CD14-positive monocyte (primary cell): ENCODE measurements at regions not wholly inside any gene's neighbourhood (a gene's known extent, or its start where the extent isn't known, plus 50 kb on each side); places are given as distances from the start of the nearest gene placed in this dataset.

Experiments
- DNase-seq, 3 donors: peaks; one replicate each; pipeline ENCODE4 v3.0.0-alpha.2; 2011 to 2022
- H2AFZ ChIP-seq: 2 replicates; pipeline ENCODE4 v1.6.0; 2012; ENCODE audit warnings: mild to moderate bottlenecking, low read depth, low read length, inconsistent platforms; ENCODE audit not compliant: insufficient read depth, poor library complexity, severe bottlenecking
- H3K27ac ChIP-seq, 2 donors: 1 replicate in 1 of 2; 2 replicates in 1 of 2; pipeline ENCODE4 v1.5.1; 2012 to 2013; ENCODE audit warnings: low read length in 2 of 2, control low read depth in 1 of 2, inconsistent platforms in 1 of 2, low read depth in 1 of 2, mild to moderate bottlenecking in 1 of 2
- H3K27me3 ChIP-seq, 2 donors: one replicate each; pipeline versions ENCODE4 v1.6.0 to v1.6.1; 2011 to 2013; ENCODE audit warnings: low read length in 2 of 2; ENCODE audit not compliant: control insufficient read depth in 2 of 2, insufficient read depth in 2 of 2
- H3K36me3 ChIP-seq, 2 donors: replicated peaks in 1 of 2; 1 replicate in 1 of 2; 2 replicates in 1 of 2; pipeline versions ENCODE4 v1.5.1 to v1.6.1; 2012 to 2013; ENCODE audit warnings: low read length in 2 of 2, control low read depth in 1 of 2, inconsistent platforms in 1 of 2, mild to moderate bottlenecking in 1 of 2; ENCODE audit not compliant: insufficient read depth in 2 of 2, control insufficient read depth in 1 of 2
- H3K4me1 ChIP-seq, 2 donors: 1 replicate in 1 of 2; 2 replicates in 1 of 2; pipeline versions ENCODE4 v1.5.1 to v1.6.1; 2012 to 2013; ENCODE audit warnings: low read length in 2 of 2, control low read depth in 1 of 2, inconsistent platforms in 1 of 2, mild to moderate bottlenecking in 1 of 2, moderate library complexity in 1 of 2; ENCODE audit not compliant: insufficient read depth in 2 of 2, control insufficient read depth in 1 of 2
- H3K4me2 ChIP-seq: replicated peaks from 2 replicates; pipeline ENCODE3; 2012; ENCODE audit warnings: low read length, moderate library complexity, mild to moderate bottlenecking; ENCODE audit not compliant: poor library complexity, severe bottlenecking; ENCODE audit errors: extremely low read depth
- H3K4me3 ChIP-seq, 3 experiments: fragments of 200-600 bp in 1 of 3; sonication (generic) in 1 of 3; replicated peaks in 1 of 3; 1 replicate in 2 of 3; 2 replicates in 1 of 3; pipeline ENCODE4 v1.5.1; 2011 to 2013; ENCODE audit warnings: low read length in 3 of 3, mild to moderate bottlenecking in 3 of 3, control low read depth in 2 of 3, low read depth in 2 of 3, inconsistent platforms in 1 of 3, moderate library complexity in 1 of 3
- H3K79me2 ChIP-seq: 2 replicates; pipeline ENCODE4 v1.6.0; 2012; ENCODE audit warnings: mild to moderate bottlenecking, control low read depth, inconsistent platforms, low read length, moderate library complexity; ENCODE audit not compliant: insufficient read depth
- H3K9ac ChIP-seq: 2 replicates; pipeline ENCODE4 v1.6.0; 2017; ENCODE audit warnings: low read length, mild to moderate bottlenecking; ENCODE audit not compliant: insufficient read depth, poor library complexity, severe bottlenecking
- H3K9me3 ChIP-seq, 2 donors: replicated peaks in 1 of 2; 1 replicate in 1 of 2; 2 replicates in 1 of 2; pipeline versions ENCODE4 v1.5.1 to v1.6.1; 2012 to 2013; ENCODE audit warnings: low read length in 2 of 2, control low read depth in 1 of 2; ENCODE audit not compliant: control insufficient read depth in 1 of 2, insufficient read depth in 1 of 2
- H4K20me1 ChIP-seq: 2 replicates; pipeline ENCODE4 v1.6.0; 2012; ENCODE audit warnings: mild to moderate bottlenecking, low read length, control low read depth, moderate library complexity; ENCODE audit not compliant: insufficient read depth
- H3K27ac Mint-ChIP-seq, 7 donors: one replicate each; pipeline ENCODE4 v1.8.0; 2020; ENCODE audit warnings: mild to moderate bottlenecking in 7 of 7, mixed read lengths in 7 of 7, moderate library complexity in 6 of 7, inconsistent platforms in 2 of 7
- H3K27me3 Mint-ChIP-seq, 3 donors: one replicate each; pipeline ENCODE4 v1.8.0; 2021 to 2022; ENCODE audit warnings: low read depth in 3 of 3, mild to moderate bottlenecking in 3 of 3, mixed read lengths in 3 of 3, moderate library complexity in 3 of 3, inconsistent platforms in 1 of 3
- H3K36me3 Mint-ChIP-seq, 2 donors: one replicate each; pipeline ENCODE4 v1.8.0; 2020; ENCODE audit warnings: mixed read lengths in 2 of 2, inconsistent platforms in 1 of 2, mild to moderate bottlenecking in 1 of 2
- H3K4me1 Mint-ChIP-seq: one replicate; pipeline ENCODE4 v1.8.0; 2020; ENCODE audit warnings: mild to moderate bottlenecking, mixed read lengths
- H3K4me3 Mint-ChIP-seq, 2 donors: one replicate each; pipeline ENCODE4 v1.8.0; 2020; ENCODE audit warnings: mild to moderate bottlenecking in 2 of 2, mixed read lengths in 2 of 2, moderate library complexity in 1 of 2
- H3K9me3 Mint-ChIP-seq, 7 donors: one replicate each; pipeline ENCODE4 v1.8.0; 2020 to 2022; ENCODE audit warnings: mixed read lengths in 7 of 7, mild to moderate bottlenecking in 6 of 7, moderate library complexity in 6 of 7, inconsistent platforms in 2 of 7
- CTCF ChIP-seq: fragments of 200-600 bp; IDR thresholded peaks from one replicate; pipeline ENCODE4 v1.8.0; 2022; ENCODE audit warnings: antibody characterized with exemption, mild to moderate bottlenecking
- WGBS: methylation state at CpG from one replicate; pipeline ENCODE4 v1.1.5; 2013; ENCODE audit warnings: missing lambda C conversion rate; ENCODE audit not compliant: insufficient coverage; 5-methylcytosine and 5-hydroxymethylcytosine counted together
- intact Hi-C, 2 donors: fragments of 100-400 bp; cut with micrococcal nuclease; formaldehyde crosslinking; loops; one replicate each; pipeline versions ENCODE4 v1.15.0 to v1.15.1; 2023

- intact Hi-C loops = no loop called here
- H3K27me3 Mint-ChIP-seq = peaks cover 5 to 16% (median 8%) of the 10 kb centered on the region in 3 donors
- H3K27ac Mint-ChIP-seq = no peak overlapping the region
These were observed 205.8 kb downstream of the INSIG2 start for GRCh38 chr2:118294063-118294462.

GRCh38 chr2:118292991-118293390 lies 204.7 kb downstream of the INSIG2 start:
- Mint-ChIP-seq H3K4me1 (no peaks in the 10 kb centered on the region), H3K4me3 (no peak overlapping the region), H3K36me3 (no peaks in the 10 kb centered on the region), H3K27me3 (peaks cover 4 to 16% (median 8%) of the 10 kb centered on the region in 3 donors), H3K9me3 (peaks cover 0 to 5% (median 2%) of the 10 kb centered on the region in 7 donors), H3K27ac (no peak overlapping the region)
- no peak overlapping the region for H3K4me3 ChIP-seq
- DNase-seq = no peak
- H3K27me3 ChIP-seq = no peaks in the 10 kb centered on the region
- H3K79me2 ChIP-seq = no peaks in the 10 kb centered on the region
- H3K4me2 ChIP-seq = no peak overlapping the region
- H3K27ac ChIP-seq = no peak overlapping the region
- no peaks in the 10 kb centered on the region for H3K4me1 ChIP-seq
- no peak for TF ChIP-seq CTCF
- no peak overlapping the region for H2AFZ ChIP-seq
- no peaks in the 10 kb centered on the region for H3K9me3 ChIP-seq
- no peaks in the 10 kb centered on the region for H3K36me3 ChIP-seq
- no peaks in the 10 kb centered on the region for H4K20me1 ChIP-seq
- no peak overlapping the region for H3K9ac ChIP-seq
- no CpG with 5 or more reads among the region's 2 CpGs for WGBS
- intact Hi-C loops = no loop called here

More at GRCh38 chr2:118294063-118294462, 205.8 kb downstream of the INSIG2 start:
- DNase-seq = peak; percentile 3 to 25 (median 17)
- Histone ChIP-seq H3K4me2 (no peak overlapping the region), H3K27me3 (no peaks in the 10 kb centered on the region), H4K20me1 (no peaks in the 10 kb centered on the region), H3K27ac (no peak overlapping the region), H3K79me2 (no peaks in the 10 kb centered on the region), H3K4me1 (no peaks in the 10 kb centered on the region), H3K36me3 (no peaks in the 10 kb centered on the region), H3K4me3 (no peak overlapping the region), H3K9me3 (no peaks in the 10 kb centered on the region), H2AFZ (no peak overlapping the region), H3K9ac (no peak overlapping the region)
- TF ChIP-seq CTCF = no peak
- WGBS = no CpG with 5 or more reads among the region's 1 CpG
- Mint-ChIP-seq H3K36me3 (no peaks in the 10 kb centered on the region), H3K4me1 (no peaks in the 10 kb centered on the region), H3K9me3 (peaks cover 0 to 6% (median 3%) of the 10 kb centered on the region in 7 donors), H3K4me3 (no peak overlapping the region)
